Liver (tissue), 8 donors: ENCODE measurements at regions not wholly inside any gene's neighbourhood (a gene's known extent, or its start where the extent isn't known, plus 50 kb on each side); places are given as distances from the start of the nearest gene placed in this dataset.

ENCODE experiments used
- DNase-seq: peaks from one replicate; pipeline ENCODE4 v3.0.0-alpha.2; 2017; ENCODE audit warnings: low spot score
- H3K27ac ChIP-seq, 2 donors: one replicate each; pipeline ENCODE4 v1.7.0; 2013; ENCODE audit warnings: inconsistent platforms in 2 of 2, low read length in 2 of 2, control low read depth in 1 of 2, low read depth in 1 of 2, mild to moderate bottlenecking in 1 of 2
- H3K27me3 ChIP-seq, 4 donors: one replicate each; pipeline versions ENCODE4 v1.6.1 to v1.7.0; 2013; ENCODE audit warnings: low read length in 3 of 4, inconsistent platforms in 1 of 4, mild to moderate bottlenecking in 1 of 4, moderate library complexity in 1 of 4; ENCODE audit not compliant: control insufficient read depth in 4 of 4, insufficient read depth in 4 of 4
- H3K36me3 ChIP-seq, 4 donors: one replicate each; pipeline versions ENCODE4 v1.6.1 to v1.7.0; 2013; ENCODE audit warnings: low read length in 3 of 4, mild to moderate bottlenecking in 3 of 4, low read depth in 1 of 4, moderate library complexity in 1 of 4; ENCODE audit not compliant: control insufficient read depth in 4 of 4, insufficient read depth in 3 of 4
- H3K4me1 ChIP-seq, 4 donors: one replicate each; pipeline versions ENCODE4 v1.6.1 to v1.7.0; 2013; ENCODE audit warnings: low read length in 3 of 4, mild to moderate bottlenecking in 3 of 4, moderate library complexity in 1 of 4; ENCODE audit not compliant: control insufficient read depth in 4 of 4, insufficient read depth in 4 of 4
- H3K4me3 ChIP-seq, 3 donors: one replicate each; pipeline versions ENCODE4 v1.6.1 to v1.7.0; 2013; ENCODE audit warnings: low read length in 3 of 3, control low read depth in 1 of 3, low read depth in 1 of 3, mild to moderate bottlenecking in 1 of 3
- H3K9ac ChIP-seq, 2 donors: one replicate each; pipeline ENCODE4 v1.7.0; 2013; ENCODE audit warnings: low read length in 2 of 2, mild to moderate bottlenecking in 2 of 2, moderate library complexity in 2 of 2, control low read depth in 1 of 2, low read depth in 1 of 2
- H3K9me3 ChIP-seq, 4 donors: one replicate each; pipeline versions ENCODE4 v1.6.1 to v1.7.0; 2013; ENCODE audit warnings: low read length in 3 of 4; ENCODE audit not compliant: control insufficient read depth in 4 of 4
- EGR1 ChIP-seq, 2 donors: IDR thresholded peaks; 2 replicates each; pipeline ENCODE4 v1.6.1; 2016 to 2018; ENCODE audit warnings: antibody characterized with exemption in 2 of 2, low read depth in 2 of 2
- FOXA1 ChIP-seq: IDR thresholded peaks from 2 replicates; pipeline ENCODE4 v1.6.1; 2016; ENCODE audit warnings: antibody characterized with exemption
- FOXA2 ChIP-seq: IDR thresholded peaks from 2 replicates; pipeline ENCODE4 v1.6.1; 2016; ENCODE audit warnings: antibody characterized with exemption
- GABPA ChIP-seq, 2 donors: IDR thresholded peaks in 1 of 2; conservative IDR thresholded peaks in 1 of 2; 2 replicates each; pipeline ENCODE4 v1.6.1; 2016; ENCODE audit warnings: antibody characterized with exemption in 2 of 2, mild to moderate bottlenecking in 1 of 2, moderate library complexity in 1 of 2
- HNF4A ChIP-seq, 2 donors: conservative IDR thresholded peaks; 2 replicates each; pipeline ENCODE4 v1.6.1; 2016; ENCODE audit warnings: antibody characterized with exemption in 2 of 2, mild to moderate bottlenecking in 2 of 2
- HNF4G ChIP-seq: IDR thresholded peaks from 2 replicates; pipeline ENCODE4 v1.6.1; 2016; ENCODE audit warnings: antibody characterized with exemption
- JUND ChIP-seq, 2 donors: IDR thresholded peaks; 2 replicates each; pipeline ENCODE4 v1.6.1; 2016; ENCODE audit warnings: antibody characterized with exemption in 2 of 2
- NR2F2 ChIP-seq: IDR thresholded peaks from 2 replicates; pipeline ENCODE4 v1.6.1; 2016; ENCODE audit warnings: antibody characterized with exemption
- RAD21 ChIP-seq, 2 donors: IDR thresholded peaks; 2 replicates each; pipeline ENCODE4 v1.6.1; 2016; ENCODE audit warnings: antibody characterized with exemption in 2 of 2, mild to moderate bottlenecking in 2 of 2
- RXRA ChIP-seq, 2 donors: IDR thresholded peaks; 2 replicates each; pipeline ENCODE4 v1.6.1; 2017 to 2018; ENCODE audit warnings: antibody characterized with exemption in 2 of 2, mild to moderate bottlenecking in 1 of 2
- SP1 ChIP-seq: IDR thresholded peaks from 2 replicates; pipeline ENCODE4 v1.6.1; 2018; ENCODE audit warnings: antibody characterized with exemption, mild to moderate bottlenecking
- TAF1 ChIP-seq: conservative IDR thresholded peaks from 2 replicates; pipeline ENCODE4 v1.6.1; 2016; ENCODE audit warnings: antibody characterized with exemption, mild to moderate bottlenecking
- YY1 ChIP-seq: IDR thresholded peaks from 2 replicates; pipeline ENCODE4 v1.6.1; 2016; ENCODE audit warnings: antibody characterized with exemption, mild to moderate bottlenecking
- WGBS: extraction: QIAGEN DNeasy Blood & Tissue Kit; methylation state at CpG from one replicate; pipeline ENCODE4 v1.1.7; 2013; 5-methylcytosine and 5-hydroxymethylcytosine counted together
- TF ChIP-seq, protein P1 (sequence below): IDR thresholded peaks from 2 replicates; pipeline ENCODE4 v1.6.1; 2016; ENCODE audit warnings: antibody characterized with exemption
- TF ChIP-seq, protein P2 (sequence below): fragments of 150-350 bp; IDR thresholded peaks from 2 replicates; pipeline ENCODE4 v1.5.1; 2017; ENCODE audit warnings: improper control_type of control experiment, low read depth, low read length; ENCODE audit not compliant: missing input control
- TF ChIP-seq, protein P3 (sequence below): IDR thresholded peaks from 2 replicates; pipeline ENCODE4 v1.6.1; 2016; ENCODE audit warnings: antibody characterized with exemption, mild to moderate bottlenecking
- TF ChIP-seq, protein P4 (sequence below): IDR thresholded peaks from 2 replicates; pipeline ENCODE4 v1.6.1; 2016; ENCODE audit warnings: antibody characterized with exemption
- TF ChIP-seq, protein P5 (sequence below): IDR thresholded peaks from 2 replicates; pipeline ENCODE4 v1.6.1; 2016; ENCODE audit warnings: antibody characterized with exemption
- donor health status: healthy.
- donor health status: healthy.
- donor health status: healthy.
- donor health status: healthy.
- donor health status: healthy.

DNA sequence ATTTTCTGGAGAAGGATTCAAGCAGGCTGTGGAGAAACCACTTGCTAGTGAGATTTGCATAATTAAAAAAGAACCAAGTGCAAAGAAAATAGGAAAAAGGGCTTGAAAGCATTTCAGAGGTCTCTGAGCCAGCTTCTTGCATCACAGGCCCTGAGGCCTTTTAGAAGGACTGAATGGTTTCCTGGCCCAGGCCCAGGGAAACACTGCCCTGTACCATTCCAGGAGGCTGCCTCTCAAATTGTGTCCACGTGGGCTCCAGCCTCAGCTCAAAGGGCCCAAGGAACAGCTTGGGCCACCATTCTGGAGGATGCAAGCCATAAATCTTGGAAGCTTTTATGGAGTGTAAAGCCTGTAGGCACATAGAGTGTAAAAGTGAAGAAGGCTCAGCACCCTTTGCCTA is 523.3 kb upstream of the VRK2 start:
- DNase-seq: no peak
- no peaks in the 10 kb centered on the region for H3K36me3 ChIP-seq
- no peak overlapping the region for H3K9ac ChIP-seq
- WGBS: 77% methylated on average over 1 of the region's 1 CpG
- H3K27me3 ChIP-seq: no peaks in the 10 kb centered on the region
- H3K27ac ChIP-seq: no peak overlapping the region
- H3K9me3 ChIP-seq: no peaks in the 10 kb centered on the region
- TF ChIP-seq RXRA (IDR thresholded peaks at IDR 0.05) (no peak), TAF1 (no peak)
- TF ChIP-seq, protein P1, sequence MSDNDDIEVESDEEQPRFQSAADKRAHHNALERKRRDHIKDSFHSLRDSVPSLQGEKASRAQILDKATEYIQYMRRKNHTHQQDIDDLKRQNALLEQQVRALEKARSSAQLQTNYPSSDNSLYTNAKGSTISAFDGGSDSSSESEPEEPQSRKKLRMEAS: no peak
- TF ChIP-seq, protein P2, sequence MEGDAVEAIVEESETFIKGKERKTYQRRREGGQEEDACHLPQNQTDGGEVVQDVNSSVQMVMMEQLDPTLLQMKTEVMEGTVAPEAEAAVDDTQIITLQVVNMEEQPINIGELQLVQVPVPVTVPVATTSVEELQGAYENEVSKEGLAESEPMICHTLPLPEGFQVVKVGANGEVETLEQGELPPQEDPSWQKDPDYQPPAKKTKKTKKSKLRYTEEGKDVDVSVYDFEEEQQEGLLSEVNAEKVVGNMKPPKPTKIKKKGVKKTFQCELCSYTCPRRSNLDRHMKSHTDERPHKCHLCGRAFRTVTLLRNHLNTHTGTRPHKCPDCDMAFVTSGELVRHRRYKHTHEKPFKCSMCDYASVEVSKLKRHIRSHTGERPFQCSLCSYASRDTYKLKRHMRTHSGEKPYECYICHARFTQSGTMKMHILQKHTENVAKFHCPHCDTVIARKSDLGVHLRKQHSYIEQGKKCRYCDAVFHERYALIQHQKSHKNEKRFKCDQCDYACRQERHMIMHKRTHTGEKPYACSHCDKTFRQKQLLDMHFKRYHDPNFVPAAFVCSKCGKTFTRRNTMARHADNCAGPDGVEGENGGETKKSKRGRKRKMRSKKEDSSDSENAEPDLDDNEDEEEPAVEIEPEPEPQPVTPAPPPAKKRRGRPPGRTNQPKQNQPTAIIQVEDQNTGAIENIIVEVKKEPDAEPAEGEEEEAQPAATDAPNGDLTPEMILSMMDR: no peak
- no peak overlapping the region for H3K4me3 ChIP-seq
- no peaks in the 10 kb centered on the region for H3K4me1 ChIP-seq

DNA sequence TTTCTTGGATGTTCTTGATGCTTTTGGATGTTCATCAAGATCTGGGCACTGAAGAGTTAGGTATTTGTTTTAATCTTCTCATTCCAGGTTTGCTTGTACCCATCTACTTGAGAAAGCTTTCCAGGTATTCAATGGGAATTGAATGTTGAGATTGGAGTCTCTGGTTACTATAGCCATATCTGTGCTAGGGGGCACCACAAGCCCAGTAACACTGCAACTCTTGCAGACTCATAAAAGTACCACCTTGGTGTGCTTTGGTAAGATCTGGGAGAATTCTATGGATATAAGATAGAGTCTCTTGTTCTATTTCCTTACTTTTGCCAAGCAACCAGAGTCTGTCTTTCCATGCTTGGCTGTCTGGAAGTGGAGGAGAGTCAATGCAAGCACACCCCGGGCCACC is 518.9 kb upstream of the VRK2 start:
- no peak overlapping the region for H3K4me3 ChIP-seq
- H3K36me3 ChIP-seq: no peaks in the 10 kb centered on the region
- no peak overlapping the region for H3K27ac ChIP-seq
- H3K9me3 ChIP-seq: no peaks in the 10 kb centered on the region
- H3K27me3 ChIP-seq: no peaks in the 10 kb centered on the region
- no peak for DNase-seq
- no peaks in the 10 kb centered on the region for H3K4me1 ChIP-seq
- TF ChIP-seq, protein P1: no peak
- TF ChIP-seq HNF4G (no peak), RAD21 (IDR thresholded peaks at IDR 0.05) (no peak), TAF1 (no peak), FOXA2 (no peak), EGR1 (IDR thresholded peaks at IDR 0.05; ENCODE audit: low read depth in 2 of 2) (no peak), RXRA (IDR thresholded peaks at IDR 0.05) (no peak), FOXA1 (no peak), NR2F2 (no peak), SP1 (no peak), JUND (IDR thresholded peaks at IDR 0.05) (no peak), HNF4A (conservative IDR thresholded peaks at IDR 0.05) (no peak), GABPA (IDR thresholded peaks at IDR 0.05 in 1 of 2, conservative IDR thresholded peaks at IDR 0.05 in 1 of 2) (no peak), YY1 (no peak)
- TF ChIP-seq, protein P3, sequence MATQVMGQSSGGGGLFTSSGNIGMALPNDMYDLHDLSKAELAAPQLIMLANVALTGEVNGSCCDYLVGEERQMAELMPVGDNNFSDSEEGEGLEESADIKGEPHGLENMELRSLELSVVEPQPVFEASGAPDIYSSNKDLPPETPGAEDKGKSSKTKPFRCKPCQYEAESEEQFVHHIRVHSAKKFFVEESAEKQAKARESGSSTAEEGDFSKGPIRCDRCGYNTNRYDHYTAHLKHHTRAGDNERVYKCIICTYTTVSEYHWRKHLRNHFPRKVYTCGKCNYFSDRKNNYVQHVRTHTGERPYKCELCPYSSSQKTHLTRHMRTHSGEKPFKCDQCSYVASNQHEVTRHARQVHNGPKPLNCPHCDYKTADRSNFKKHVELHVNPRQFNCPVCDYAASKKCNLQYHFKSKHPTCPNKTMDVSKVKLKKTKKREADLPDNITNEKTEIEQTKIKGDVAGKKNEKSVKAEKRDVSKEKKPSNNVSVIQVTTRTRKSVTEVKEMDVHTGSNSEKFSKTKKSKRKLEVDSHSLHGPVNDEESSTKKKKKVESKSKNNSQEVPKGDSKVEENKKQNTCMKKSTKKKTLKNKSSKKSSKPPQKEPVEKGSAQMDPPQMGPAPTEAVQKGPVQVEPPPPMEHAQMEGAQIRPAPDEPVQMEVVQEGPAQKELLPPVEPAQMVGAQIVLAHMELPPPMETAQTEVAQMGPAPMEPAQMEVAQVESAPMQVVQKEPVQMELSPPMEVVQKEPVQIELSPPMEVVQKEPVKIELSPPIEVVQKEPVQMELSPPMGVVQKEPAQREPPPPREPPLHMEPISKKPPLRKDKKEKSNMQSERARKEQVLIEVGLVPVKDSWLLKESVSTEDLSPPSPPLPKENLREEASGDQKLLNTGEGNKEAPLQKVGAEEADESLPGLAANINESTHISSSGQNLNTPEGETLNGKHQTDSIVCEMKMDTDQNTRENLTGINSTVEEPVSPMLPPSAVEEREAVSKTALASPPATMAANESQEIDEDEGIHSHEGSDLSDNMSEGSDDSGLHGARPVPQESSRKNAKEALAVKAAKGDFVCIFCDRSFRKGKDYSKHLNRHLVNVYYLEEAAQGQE: no peak
- TF ChIP-seq, protein P4, sequence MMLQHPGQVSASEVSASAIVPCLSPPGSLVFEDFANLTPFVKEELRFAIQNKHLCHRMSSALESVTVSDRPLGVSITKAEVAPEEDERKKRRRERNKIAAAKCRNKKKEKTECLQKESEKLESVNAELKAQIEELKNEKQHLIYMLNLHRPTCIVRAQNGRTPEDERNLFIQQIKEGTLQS: no peak
- TF ChIP-seq, protein P5, sequence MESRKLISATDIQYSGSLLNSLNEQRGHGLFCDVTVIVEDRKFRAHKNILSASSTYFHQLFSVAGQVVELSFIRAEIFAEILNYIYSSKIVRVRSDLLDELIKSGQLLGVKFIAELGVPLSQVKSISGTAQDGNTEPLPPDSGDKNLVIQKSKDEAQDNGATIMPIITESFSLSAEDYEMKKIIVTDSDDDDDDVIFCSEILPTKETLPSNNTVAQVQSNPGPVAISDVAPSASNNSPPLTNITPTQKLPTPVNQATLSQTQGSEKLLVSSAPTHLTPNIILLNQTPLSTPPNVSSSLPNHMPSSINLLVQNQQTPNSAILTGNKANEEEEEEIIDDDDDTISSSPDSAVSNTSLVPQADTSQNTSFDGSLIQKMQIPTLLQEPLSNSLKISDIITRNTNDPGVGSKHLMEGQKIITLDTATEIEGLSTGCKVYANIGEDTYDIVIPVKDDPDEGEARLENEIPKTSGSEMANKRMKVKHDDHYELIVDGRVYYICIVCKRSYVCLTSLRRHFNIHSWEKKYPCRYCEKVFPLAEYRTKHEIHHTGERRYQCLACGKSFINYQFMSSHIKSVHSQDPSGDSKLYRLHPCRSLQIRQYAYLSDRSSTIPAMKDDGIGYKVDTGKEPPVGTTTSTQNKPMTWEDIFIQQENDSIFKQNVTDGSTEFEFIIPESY: no peak
- TF ChIP-seq, protein P2: no peak
- H3K9ac ChIP-seq: no peak overlapping the region
- 91% methylated on average over 1 of the region's 1 CpG for WGBS
